Ectodermal cell (in vitro differentiated cells): ENCODE measurements at regions not wholly inside any gene's neighbourhood (a gene's known extent, or its start where the extent isn't known, plus 50 kb on each side); places are given as distances from the start of the nearest gene placed in this dataset.

ENCODE experiments used
- H3K27ac ChIP-seq: 2 replicates; pipeline ENCODE4 v1.7.0; 2013; ENCODE audit warnings: mild to moderate bottlenecking, low read depth, low read length; ENCODE audit not compliant: insufficient read depth, poor library complexity, severe bottlenecking
- H3K27me3 ChIP-seq: 2 replicates; pipeline ENCODE4 v1.7.0; 2013; ENCODE audit warnings: mild to moderate bottlenecking, low read length; ENCODE audit not compliant: insufficient read depth, control insufficient read depth, poor library complexity, severe bottlenecking
- H3K36me3 ChIP-seq: one replicate; pipeline ENCODE4 v1.7.0; 2013; ENCODE audit warnings: low read length; ENCODE audit not compliant: control insufficient read depth, insufficient read depth
- H3K4me1 ChIP-seq: one replicate; pipeline ENCODE4 v1.7.0; 2013; ENCODE audit warnings: low read length; ENCODE audit not compliant: control insufficient read depth, insufficient read depth
- H3K4me3 ChIP-seq: 2 replicates; pipeline ENCODE4 v1.7.0; 2013; ENCODE audit warnings: low read depth, low read length, control low read depth; ENCODE audit not compliant: insufficient read depth
- H3K9me3 ChIP-seq: 2 replicates; pipeline ENCODE4 v1.7.0; 2013; ENCODE audit warnings: mild to moderate bottlenecking, low read length, moderate library complexity; ENCODE audit not compliant: control insufficient read depth
- WGBS, 2 experiments: methylation state at CpG; one replicate each; pipeline ENCODE4 v1.1.7; 2013; ENCODE audit warnings: missing lambda C conversion rate in 2 of 2; 5-methylcytosine and 5-hydroxymethylcytosine counted together

DNA sequence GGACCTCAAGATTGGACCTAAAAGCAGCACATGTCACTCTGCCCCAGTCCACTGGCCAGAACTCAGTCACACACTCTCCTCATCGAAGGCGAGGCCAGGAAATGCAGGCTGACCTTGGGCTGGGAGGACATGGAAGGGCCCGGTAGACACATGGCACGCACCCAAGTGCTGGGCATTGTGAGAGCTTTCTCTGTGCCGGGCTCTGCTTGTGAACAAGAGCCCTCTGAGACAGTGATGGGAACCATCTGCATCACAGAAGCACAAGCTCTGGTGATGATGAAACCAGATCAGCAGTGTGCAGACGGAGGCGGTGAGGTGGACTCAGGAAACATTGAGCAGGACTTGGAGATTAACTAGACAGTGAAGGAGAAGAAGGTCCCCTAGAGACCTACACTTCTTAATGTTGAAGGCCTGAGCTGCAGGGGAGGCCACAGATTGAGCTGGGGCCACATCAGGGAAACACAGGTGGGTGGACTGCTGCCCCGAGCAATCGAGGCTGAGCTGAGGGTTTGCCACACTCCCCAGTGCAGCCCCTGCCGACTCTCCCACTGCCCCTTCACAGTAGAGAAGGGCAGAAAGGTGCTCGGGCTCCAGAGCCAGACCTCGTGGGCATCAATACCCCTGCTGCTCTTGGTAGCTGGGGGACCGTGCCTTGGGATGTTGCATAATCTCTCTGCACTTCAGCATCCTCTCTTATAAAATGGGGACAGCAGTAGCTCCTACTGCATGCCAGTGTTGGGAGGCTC lies 1460.5 kb downstream of the TBC1D22A start:
- Histone ChIP-seq H3K4me3 (no peak overlapping the region), H3K27ac (no peak overlapping the region), H3K27me3 (no peaks in the 10 kb centered on the region), H3K36me3 (no peaks in the 10 kb centered on the region), H3K9me3 (no peaks in the 10 kb centered on the region), H3K4me1 (no peaks in the 10 kb centered on the region)
- WGBS, 2 experiments = 91 to 95% methylated on average over 13 of the region's 13 CpGs

DNA sequence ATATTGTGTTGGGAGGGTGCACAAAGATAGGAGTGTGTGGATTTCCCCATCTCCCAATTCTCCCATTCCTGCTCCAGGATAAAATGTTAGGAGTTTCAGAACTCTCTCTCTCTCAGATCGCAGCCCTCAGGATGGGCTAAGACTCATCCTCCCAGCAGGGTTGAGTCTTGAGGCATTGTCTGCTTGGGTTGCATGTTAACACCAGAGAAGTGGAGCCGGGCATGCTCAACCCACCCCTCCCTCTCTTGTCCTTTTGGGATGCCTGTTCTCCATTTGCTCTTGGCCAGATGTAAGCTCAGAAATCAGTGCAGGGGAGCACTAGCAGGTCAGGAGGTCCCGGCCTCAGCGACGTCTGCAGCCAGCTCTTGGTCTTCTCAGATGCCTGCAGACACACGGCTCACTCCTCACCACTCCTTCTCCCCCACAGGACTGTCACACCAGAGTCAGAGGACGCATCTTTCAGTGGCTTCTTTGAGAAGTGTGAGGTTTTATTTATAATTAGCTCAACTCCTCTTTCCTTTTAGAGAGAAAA lies 1456.5 kb downstream of the TBC1D22A start:
- 42 to 48% methylated on average over 6 to 7 of the region's 7 CpGs for WGBS, 2 experiments
- H3K4me3 ChIP-seq = no peak overlapping the region
- no peak overlapping the region for H3K27ac ChIP-seq
- no peaks in the 10 kb centered on the region for H3K9me3 ChIP-seq
- H3K27me3 ChIP-seq = no peaks in the 10 kb centered on the region
- H3K36me3 ChIP-seq = no peaks in the 10 kb centered on the region
- H3K4me1 ChIP-seq = peaks cover 4% of the 10 kb centered on the region

DNA sequence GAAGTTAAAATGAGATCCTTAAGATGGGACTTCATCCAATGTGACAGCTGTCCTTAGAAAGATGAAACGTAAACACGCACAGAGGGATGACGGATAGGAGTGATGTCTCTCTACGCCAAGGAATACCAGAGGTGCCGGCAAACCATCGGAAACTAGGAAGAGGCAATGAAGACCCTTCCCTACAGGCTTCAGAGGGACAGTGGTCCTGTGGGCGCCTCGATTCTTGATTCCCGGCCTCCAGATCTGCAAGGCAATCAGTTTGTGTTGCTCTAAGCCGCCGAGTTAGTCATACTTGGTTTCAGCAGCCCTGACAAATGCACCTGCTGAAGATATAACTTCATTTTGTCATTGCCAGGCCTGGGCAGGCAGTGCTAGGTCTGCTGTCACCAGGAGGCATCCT lies 1455.1 kb downstream of the TBC1D22A start:
- Histone ChIP-seq H3K4me1 (peaks cover 4% of the 10 kb centered on the region), H3K27ac (no peak overlapping the region), H3K9me3 (no peaks in the 10 kb centered on the region), H3K4me3 (no peak overlapping the region), H3K27me3 (no peaks in the 10 kb centered on the region), H3K36me3 (no peaks in the 10 kb centered on the region)
- 94 to 95% methylated on average over 11 of the region's 11 CpGs for WGBS, 2 experiments

DNA sequence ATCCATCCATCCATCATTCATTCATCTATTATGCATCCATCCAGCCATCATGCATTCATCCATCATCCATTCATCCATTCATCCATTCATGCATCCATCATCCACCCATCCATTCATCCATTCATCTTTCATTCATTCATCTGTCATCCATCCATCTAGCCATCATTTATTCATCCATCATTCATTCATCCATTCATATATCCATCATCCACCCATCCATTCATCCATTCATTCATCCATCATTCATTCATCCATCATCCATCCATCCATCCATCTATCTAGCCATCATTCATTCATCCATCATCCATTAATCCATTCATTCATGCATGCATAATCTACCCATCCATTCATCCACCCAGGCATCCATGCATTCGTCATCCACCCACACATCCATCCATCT lies 1450.3 kb downstream of the TBC1D22A start:
- Histone ChIP-seq H3K36me3 (no peaks in the 10 kb centered on the region), H3K27ac (no peak overlapping the region)

DNA sequence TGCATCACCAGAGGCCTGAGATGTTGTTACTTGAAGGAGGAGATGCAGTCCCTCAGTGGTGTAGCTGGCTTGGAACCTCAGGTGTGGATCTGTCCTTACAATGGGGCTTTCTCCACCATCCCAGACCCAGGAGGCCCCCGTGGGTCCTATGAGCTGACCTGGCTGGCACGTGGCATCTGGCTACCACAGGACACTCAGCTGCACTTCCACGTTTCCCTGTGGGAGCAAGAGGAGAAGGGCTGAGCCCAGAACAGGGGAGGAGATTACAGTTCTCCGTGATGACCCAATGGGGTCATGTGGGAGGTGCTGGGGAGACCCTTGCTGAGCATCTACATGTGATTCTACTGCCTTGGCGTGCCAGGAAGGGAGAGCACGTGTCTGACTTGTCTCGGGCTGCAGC lies 1448.4 kb downstream of the TBC1D22A start:
- Histone ChIP-seq H3K27ac (no peak overlapping the region), H3K36me3 (no peaks in the 10 kb centered on the region), H3K4me3 (no peak overlapping the region), H3K27me3 (no peaks in the 10 kb centered on the region), H3K4me1 (peaks cover 15% of the 10 kb centered on the region), H3K9me3 (no peaks in the 10 kb centered on the region)
- WGBS, 2 experiments = 73 to 74% methylated on average over 7 of the region's 7 CpGs

More for the DNA sequence above, 1450.3 kb downstream of the TBC1D22A start:
- Histone ChIP-seq H3K4me1 (peaks cover 15% of the 10 kb centered on the region), H3K27me3 (no peaks in the 10 kb centered on the region), H3K9me3 (no peaks in the 10 kb centered on the region), H3K4me3 (no peak overlapping the region)
- WGBS, 2 experiments = 88 to 96% methylated on average over 1 of the region's 1 CpG

DNA sequence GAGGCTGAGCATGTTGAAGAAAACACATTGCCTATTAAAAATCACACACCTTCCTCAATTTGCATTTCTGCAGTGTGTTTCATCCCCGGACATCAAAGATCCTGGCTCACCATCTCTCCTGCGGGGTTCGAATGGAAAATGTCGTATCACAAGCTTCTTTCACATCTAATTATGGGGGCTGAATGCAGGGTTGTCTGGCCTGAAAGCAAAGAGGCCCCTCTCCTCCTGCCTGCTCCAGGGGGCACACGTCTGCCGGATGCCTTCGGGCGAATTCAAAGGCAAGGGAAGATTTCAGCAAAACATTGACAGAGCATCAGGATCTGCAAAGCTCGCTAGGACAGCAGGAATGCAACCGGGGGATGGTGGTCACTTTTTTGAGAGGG lies 1447.7 kb downstream of the TBC1D22A start:
- Histone ChIP-seq H3K4me1 (peaks cover 15% of the 10 kb centered on the region), H3K27ac (no peak overlapping the region), H3K9me3 (no peaks in the 10 kb centered on the region), H3K27me3 (no peaks in the 10 kb centered on the region), H3K36me3 (no peaks in the 10 kb centered on the region), H3K4me3 (no peak overlapping the region)
- 38 to 56% methylated on average over 10 of the region's 10 CpGs for WGBS, 2 experiments

DNA sequence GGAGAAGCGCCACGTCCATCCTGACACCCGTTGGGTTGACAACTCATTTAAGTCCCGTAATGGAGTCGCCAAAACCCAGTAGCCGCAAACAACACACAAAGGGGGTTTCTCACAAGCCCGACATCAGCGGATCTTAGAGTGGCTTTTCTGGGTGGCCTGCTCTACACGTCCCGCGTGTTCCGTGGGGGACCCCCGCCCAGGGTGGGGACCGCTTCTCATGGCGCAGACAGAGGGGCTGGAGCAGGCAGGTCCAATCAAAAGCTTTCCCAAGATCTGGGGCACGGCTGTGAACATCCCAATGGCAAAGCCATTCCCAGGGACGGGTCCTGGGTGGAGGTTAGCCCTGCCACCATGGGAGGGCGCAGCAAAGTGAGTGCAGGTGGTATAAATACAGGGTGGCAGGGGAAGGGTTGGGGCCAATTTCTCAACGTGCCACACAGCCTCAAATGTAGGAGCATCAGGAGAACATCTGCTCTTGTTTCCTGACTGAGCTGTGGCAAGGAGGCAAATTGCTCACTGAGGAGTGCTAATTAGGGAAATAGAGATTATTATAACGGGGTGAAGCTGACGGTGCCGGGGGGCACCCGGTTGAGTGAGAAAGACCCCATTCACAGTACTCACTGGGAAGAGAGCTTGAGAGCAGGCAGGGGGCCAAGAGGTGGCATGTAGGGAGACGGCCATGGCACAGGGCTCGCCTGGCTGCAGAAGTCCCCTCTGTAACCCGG lies 1447.2 kb downstream of the TBC1D22A start:
- no peaks in the 10 kb centered on the region for H3K9me3 ChIP-seq
- H3K36me3 ChIP-seq = no peaks in the 10 kb centered on the region
- H3K4me3 ChIP-seq = no peak overlapping the region
- 91 to 94% methylated on average over 26 of the region's 26 CpGs for WGBS, 2 experiments
- no peaks in the 10 kb centered on the region for H3K27me3 ChIP-seq
- H3K27ac ChIP-seq = no peak overlapping the region
- peaks cover 11% of the 10 kb centered on the region for H3K4me1 ChIP-seq

DNA sequence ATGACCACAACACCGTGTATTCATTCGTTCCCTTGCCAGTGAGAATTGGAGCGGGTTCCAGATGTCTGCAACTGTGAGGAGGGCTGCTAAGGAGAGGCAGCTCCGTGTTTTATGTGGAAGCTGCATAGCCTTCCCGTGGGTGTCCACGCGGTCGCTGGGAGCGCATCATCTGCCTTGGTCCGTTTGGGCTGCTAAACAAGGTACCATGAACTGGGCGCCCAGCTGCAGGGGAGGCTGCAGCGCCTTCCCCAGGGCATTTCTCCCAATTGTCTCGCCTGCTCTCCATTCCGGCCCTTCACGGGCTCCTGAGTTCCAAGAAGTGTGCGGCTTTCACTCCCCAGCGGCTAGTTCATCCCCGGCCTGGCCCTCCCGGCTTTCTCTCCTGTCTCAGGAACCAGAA lies 1446.4 kb downstream of the TBC1D22A start:
- Histone ChIP-seq H3K4me1 (peaks cover 11% of the 10 kb centered on the region), H3K27ac (no peak overlapping the region), H3K27me3 (no peaks in the 10 kb centered on the region), H3K4me3 (no peak overlapping the region), H3K9me3 (no peaks in the 10 kb centered on the region), H3K36me3 (no peaks in the 10 kb centered on the region)
- 94 to 95% methylated on average over 19 of the region's 19 CpGs for WGBS, 2 experiments

DNA sequence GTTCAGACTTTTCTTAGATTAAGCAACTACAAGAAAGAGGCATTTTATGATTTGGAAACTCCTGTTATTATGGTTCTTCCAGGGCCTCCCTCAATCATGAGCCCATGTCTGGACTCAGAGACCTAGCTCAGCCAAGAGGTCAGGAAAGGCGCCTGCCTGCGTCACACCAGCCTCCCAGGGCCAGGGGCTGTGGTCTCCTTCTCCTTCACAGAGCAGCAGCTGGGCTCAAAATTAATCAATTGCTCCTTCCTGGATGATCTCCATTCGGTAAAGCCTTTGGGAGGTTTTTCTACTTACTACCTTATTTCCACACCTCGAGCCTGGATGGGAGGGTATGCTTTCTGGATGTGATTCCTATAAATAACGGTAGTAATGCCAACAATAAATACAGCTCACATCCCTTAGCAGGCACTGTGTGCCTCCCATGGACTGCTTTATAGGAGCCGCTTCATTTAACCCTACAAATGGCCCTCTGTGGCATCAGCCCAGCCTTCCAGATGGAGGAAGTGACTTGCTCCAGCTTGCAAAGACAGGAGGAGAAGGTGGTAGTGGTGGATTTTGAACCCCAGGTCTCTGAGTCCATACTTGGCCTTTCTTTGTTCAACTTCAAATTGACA lies 1445.6 kb downstream of the TBC1D22A start:
- Histone ChIP-seq H3K4me1 (peaks cover 11% of the 10 kb centered on the region), H3K36me3 (no peaks in the 10 kb centered on the region), H3K9me3 (no peaks in the 10 kb centered on the region), H3K4me3 (no peak overlapping the region), H3K27ac (no peak overlapping the region), H3K27me3 (no peaks in the 10 kb centered on the region)
- WGBS, 2 experiments = 92 to 93% methylated on average over 4 to 6 of the region's 6 CpGs

DNA sequence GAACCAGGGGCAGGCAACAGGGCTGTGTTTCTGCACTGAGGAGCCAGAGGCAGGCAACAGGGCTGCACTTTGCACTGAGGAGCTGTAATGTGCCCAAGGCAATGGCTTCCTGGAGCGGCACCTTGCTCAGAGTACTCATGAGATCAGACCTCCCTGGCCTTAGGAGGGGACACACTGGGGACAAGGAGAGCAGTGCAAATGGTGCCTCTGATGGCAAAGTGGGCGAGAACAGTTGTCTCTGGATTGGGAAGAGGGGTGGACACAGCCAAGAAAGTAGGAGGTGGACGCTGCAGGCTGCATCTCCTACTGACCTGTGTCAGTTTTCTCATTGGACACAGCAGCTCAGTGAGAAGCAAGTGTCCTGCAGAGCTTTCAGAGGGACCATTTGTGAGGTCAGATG lies 1443.3 kb downstream of the TBC1D22A start:
- Histone ChIP-seq H3K9me3 (no peaks in the 10 kb centered on the region), H3K27ac (no peak overlapping the region), H3K4me3 (no peak overlapping the region), H3K36me3 (no peaks in the 10 kb centered on the region), H3K4me1 (peaks cover 7% of the 10 kb centered on the region), H3K27me3 (no peaks in the 10 kb centered on the region)
- WGBS, 2 experiments = 91 to 92% methylated on average over 3 of the region's 3 CpGs
